GM18519 (cell line): ENCODE measurements at regions not wholly inside any gene's neighbourhood (a gene's known extent, or its start where the extent isn't known, plus 50 kb on each side); places are given as distances from the start of the nearest gene placed in this dataset.

Source experiments
- ATAC-seq: cut with Tn5 transposase; IDR thresholded peaks from one replicate; pipeline ENCODE4 v1.9.1; 2021; ENCODE audit warnings: mild to moderate bottlenecking, moderate library complexity; ENCODE audit not compliant: unreplicated experiment, low FRiP score

DNA sequence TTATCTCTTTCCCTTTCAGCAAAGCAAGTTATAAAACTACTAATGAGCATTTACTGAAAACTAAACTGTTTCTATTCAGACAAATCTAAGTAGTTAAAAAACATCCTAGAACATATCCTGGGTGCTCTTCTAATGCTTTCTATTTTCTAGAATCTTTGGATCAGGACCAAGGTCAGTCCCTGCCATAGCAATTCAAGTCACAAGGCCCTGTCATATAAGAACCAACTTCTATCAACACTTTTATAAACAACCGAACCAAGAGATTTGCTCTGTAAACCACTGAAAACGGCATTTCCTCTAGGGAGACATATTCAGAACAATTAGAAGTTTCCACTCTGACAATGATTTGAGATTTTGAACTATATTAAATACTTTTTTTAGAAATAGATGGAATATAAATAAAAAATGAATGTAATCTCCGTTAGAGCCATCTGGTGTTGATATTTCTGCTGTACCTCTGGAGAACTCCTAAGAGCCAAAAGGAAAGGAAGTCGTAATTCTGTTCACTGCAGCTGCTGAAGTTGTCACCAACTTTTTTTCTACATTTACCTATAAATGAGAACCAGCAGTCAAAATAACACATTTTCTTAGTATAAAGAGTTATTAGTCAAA lies 51.4 kb upstream of the LGSN start:
- no peak for ATAC-seq

- ATAC-seq, result no peak
These were observed 53.3 kb upstream of the LGSN start for GRCh38 chr6:63372951-63373533.

DNA sequence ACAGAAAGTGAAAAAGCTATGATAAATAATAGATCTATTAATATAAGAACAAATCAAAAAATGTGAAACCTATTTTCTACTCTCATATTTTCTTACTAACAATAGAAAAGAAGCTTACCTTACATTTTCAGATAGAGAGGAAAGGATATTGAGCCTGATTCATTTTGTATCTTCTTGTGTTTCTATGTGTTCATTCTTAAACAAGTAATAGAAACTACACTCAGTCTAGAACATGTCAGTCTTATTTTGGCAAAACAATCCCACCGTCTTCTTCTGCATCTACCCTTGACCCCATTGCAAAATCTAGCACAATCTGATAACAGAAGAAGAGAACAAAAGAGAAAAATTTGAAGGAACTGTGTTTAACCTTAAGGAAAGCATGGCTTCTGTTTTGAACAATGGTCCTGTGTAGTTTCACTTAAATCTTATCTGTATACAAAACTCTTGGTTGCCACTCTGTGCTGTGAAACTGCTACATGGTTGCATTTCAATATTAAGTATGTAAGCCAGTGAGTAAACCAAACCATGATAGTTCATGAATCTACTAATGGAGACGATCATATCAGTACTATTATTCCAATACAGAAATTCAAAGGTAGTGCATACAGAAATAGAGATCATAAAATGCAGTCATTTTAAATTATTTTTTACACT lies 69.5 kb upstream of the LGSN start:
- no peak for ATAC-seq

DNA sequence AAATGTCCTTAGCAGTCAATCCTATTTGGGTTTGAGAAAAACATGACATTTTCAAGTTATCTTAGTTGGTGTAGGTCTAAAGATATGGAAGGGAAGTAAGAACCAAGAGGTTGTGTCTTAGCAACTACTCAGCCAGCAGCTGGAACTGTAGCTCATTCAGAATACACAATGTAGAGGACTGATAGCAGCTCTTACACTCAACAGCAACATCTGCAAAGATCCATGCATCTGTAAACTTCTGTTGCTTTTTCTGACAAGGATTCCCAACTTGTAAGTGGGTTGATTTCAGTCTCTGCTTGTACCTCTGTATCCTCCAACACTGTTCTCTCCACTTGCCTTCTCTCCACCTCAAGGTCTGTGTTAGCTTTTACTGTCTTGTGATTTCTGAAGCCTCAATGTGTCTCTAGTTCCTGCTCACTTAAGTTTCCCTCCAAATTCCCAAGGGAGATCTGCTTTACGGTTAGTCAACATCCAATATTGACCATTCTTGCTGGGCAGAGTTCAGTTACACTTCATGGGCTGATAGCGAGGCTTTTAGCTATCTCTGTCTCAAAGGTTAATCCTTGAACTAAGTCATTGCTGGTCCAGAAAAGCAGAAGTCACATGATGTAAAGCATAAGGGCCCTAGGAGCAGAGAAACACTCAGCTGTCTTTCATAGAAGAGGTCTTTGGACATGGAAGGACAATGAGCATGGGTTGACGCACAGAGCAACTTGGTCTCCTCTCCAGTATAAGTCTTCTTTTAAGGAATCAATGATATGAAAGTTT lies 71.6 kb upstream of the LGSN start:
- no peak for ATAC-seq

DNA sequence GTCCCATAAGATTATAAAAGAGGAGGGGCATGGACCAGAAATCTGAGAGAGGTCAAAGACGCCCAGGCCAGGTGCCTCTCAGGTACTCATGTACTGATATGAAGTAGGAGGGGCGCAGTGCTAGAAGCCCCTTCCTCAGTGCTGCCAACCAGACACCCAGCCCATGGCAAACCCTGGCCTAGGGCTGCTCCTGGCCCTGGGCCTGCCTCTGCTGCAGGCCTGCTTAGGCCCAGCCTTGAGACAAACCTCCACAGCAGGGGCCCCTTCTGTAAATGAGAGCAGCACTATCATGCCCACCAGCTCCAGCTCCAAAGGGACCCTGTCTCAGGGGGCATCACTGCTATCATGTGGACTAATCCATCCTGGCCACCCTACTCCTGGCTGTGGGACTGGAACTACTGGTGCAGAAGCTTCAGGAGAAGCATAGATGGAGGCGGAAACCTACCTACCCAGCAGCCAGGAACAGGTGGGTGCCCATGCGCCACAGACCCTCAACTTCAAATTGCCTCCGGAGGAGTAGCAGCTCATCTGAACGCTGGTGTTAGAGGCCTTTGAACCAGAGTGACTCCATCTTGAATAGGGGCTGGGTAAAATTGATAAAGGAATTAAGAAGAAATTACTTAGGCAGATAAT lies 72.4 kb upstream of the LGSN start:
- no peak for ATAC-seq

DNA sequence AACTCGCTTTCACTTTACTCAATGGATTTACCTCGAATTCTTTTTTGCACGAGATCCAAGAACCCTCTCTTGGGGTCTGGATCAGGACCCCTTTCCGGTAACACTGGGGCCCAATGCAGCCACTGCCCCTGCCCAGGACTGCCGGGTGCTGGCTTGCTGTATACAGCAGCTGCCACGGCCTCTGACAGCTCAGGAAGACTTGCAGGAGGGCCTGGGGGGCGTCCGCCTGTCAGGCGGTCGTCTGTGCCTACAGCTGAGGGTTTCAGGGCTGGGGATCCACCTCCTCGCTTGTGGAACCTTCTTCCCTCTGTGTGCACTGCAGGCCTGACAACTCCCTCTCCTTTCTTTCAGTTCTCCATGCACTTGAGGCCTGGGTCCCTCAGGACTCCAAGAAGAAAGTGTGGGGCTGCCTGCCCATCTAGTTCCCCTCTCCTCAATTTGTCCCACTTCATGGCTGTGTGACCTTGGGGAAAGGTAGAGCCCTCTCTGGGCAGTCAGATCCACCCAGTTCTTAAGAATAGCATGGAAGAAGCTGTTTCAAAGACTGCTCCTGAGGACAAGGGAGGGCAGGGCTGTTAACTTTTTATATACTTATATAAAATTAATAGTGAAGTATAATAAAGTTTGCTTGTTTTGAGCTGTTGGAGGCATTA lies 75.0 kb upstream of the LGSN start:
- no peak for ATAC-seq

- ATAC-seq, result no peak
These were observed 75.6 kb upstream of the LGSN start for GRCh38 chr6:63395381-63395780.

- ATAC-seq, result no peak
These were observed 83.9 kb upstream of the LGSN start for GRCh38 chr6:63403725-63404124.

- ATAC-seq, result no peak
These were observed 90.9 kb upstream of the LGSN start for GRCh38 chr6:63410435-63411426.

GRCh38 chr6:63415286-63415685 lies 95.5 kb upstream of the LGSN start:
- ATAC-seq, result no peak

- ATAC-seq, result no peak
These were observed 99.0 kb upstream of the LGSN start for GRCh38 chr6:63418741-63419140.

DNA sequence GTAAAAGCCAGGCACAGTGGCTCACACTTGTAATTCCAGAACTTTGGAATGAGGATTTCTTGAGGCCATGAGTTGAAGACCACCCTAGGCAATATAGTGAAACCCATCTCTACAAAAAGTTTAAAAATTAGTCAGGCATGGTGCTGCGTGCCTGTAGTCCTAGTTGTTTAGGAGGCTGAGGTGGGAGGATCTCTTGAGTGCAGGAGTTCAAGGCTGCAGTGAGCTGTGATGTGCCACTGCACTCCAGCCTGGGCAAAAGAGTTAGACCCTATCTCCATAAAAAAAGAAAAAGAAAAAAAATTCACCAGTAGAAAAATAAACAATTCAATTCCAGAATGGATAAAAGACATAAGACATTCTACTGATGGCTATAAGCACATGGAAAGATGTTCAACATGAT lies 104.9 kb upstream of the LGSN start:
- no peak for ATAC-seq

- no peak for ATAC-seq
These were observed 105.7 kb upstream of the LGSN start for GRCh38 chr6:63425493-63425892.

DNA sequence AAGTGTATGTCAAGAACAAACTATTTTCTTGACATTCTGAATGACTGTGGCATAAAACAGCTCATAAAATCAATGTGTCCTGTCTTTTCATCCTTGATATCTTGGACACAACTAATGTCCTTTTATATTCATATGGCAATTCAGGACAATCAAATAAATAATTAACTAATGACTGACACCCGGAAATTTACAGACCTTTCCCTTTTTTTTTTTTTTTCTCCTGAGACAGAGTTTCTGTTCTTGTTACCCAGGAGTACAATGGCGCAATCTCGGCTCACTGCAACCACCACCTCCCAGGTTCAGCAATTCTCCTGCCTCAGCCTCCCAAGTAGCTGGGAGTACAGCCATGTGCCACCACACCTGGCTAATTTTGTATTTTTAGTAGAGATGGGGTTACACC lies 107.1 kb upstream of the LGSN start:
- no peak for ATAC-seq

DNA sequence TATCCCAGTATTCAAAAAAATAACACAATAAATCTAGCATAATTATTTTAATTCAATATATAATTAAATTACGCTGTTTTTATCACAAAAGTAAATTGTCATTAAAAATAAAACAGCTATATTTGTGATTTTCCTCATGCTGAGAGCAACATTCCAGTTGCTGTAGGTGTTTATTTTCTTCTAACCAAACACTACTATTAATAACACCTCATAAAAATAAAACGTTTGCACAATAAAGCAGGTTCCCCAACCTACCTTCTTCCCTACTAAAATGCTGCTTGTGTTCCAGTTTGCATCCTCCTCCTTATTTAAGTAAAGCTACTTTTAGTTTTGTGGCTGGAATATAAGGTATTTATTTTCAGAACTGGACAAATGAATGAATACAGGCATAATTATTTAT lies 108.2 kb upstream of the LGSN start:
- ATAC-seq, result no peak

GRCh38 chr6:63430985-63431519 lies 111.3 kb upstream of the LGSN start:
- ATAC-seq, result no peak

GRCh38 chr6:63434943-63435342 lies 115.2 kb upstream of the LGSN start:
- no peak for ATAC-seq

GRCh38 chr6:63436356-63436755 lies 116.6 kb upstream of the LGSN start:
- ATAC-seq, result no peak

GRCh38 chr6:63437058-63437457 lies 117.3 kb upstream of the LGSN start:
- ATAC-seq, result no peak
